Activated CD8-positive, alpha-beta memory T cell treated with anti-CD3 and anti-CD28 coated beads for 48 hours (primary cell): ENCODE measurements at regions not wholly inside any gene's neighbourhood (a gene's known extent, or its start where the extent isn't known, plus 50 kb on each side); places are given as distances from the start of the nearest gene placed in this dataset.

Experiments used
- DNase-seq, 3 experiments: peaks; one replicate each; pipeline ENCODE4 v3.0.0-alpha.2; 2020; ENCODE audit warnings: low read depth in 2 of 3, low spot score in 2 of 3

DNA sequence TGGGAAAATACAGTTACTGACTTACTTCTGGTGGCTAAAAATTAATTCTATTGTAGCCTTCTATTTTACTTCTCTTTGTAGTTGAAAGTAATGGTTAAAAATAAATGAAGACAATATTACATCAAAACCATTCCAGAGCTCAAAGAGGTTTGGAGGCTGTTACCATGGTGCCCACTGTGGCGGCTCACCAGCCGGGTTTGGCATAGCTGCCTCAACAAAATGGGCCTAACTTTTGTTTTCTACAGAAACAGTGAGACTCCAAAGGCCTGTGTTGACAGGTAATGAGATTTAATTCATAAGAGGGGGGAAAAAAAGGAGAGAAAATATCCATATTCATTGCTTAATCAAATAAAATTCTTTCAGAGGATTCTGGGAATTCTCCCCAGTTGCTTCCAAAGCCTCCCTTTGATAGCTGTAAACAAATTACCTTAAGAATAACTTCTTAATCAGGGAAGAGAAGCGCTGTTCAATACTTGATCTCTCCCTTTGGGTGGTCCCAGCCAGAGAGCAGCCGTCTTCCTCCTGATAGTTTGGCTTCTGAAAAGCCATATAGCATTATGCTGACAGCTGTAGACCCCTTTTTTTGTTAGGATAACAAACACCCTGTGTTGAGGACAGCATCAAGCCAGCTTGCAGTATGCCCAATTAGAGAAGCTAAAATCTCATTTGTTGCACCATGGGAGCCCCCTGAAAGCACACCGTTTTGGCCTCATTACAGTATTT is 266.8 kb downstream of the NEDD1 start:
- DNase-seq = no peak

DNA sequence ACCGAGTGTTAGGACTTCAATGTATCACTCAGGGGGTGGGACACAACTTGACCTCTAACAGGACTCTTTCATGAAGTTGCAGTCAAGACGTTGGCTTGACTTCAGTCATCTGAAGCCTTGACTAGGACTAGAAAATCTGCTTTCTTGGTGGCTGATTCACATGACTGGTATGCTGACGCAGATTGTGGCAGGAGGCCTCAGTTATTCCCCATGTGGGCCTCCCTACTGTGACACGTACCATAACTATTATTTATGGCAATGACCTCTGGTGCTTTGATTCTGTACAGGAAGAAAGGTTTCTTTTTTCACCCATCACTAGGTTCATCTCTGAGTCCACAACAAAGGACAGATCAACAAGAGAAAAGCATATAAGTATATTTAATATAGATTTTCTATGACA is 270.4 kb downstream of the NEDD1 start:
- no peak for DNase-seq

DNA sequence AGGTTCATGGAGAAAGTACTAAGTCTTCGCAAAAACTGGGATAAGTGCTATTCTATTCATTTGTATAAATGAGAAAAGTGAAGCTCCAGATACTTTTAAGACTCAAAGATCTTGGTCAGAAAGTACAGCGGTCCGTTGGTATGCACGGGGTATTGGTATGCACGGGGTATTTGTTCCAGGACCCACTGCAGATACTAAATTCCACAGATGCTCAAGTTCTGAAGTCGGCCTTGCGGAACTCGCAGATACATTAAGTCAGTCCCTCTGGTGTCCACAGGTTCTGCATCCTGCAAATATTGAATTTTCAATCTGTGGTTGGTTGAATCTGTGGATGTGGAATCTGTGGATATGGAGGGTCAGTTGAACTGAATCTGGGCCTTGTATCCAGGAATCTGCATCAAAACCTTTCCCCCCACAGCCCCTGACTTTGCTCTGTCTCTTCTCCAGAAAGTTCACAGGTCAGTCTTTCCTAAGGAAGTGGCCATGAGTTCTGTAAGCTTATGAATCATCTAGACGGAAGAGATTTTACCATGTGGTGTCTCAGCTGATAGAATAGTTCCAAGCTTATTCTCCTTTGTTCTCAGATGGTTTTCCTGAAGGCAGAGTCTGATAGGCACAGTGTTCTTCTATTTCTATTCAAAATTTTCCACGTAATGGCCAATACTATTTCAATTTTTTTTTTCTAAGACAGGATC is 274.7 kb downstream of the NEDD1 start:
- no peak for DNase-seq

- no peak for DNase-seq
Observed at GRCh38 chr12:97182769-97183168, 275.7 kb downstream of the NEDD1 start.

GRCh38 chr12:97184127-97184773 is 277.2 kb downstream of the NEDD1 start:
- no peak for DNase-seq

- DNase-seq = no peak
Observed at GRCh38 chr12:97185567-97185966, 277.0 kb upstream of the RMST start.

- no peak for DNase-seq
Observed at GRCh38 chr12:97194546-97194945, 268.1 kb upstream of the RMST start.

DNA sequence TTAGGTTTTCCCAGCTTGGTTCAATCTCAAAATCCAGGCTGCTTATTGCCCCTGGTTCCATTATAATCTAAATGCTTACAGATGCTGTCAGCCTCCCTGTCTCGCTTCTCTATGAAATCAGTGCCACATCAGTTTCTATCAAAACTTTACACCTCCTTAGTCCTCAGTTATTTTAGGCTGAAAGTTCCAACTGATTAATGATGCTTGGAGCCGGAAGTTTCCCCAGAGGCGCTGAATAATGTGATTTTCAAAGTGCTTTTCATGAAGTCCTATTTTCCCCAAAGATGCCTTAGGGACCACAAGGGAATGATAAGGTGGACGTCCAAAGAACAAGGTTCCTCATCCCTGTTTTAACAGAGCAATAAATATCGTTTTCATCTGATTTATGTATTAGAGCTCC is 262.4 kb upstream of the RMST start:
- no peak for DNase-seq

DNA sequence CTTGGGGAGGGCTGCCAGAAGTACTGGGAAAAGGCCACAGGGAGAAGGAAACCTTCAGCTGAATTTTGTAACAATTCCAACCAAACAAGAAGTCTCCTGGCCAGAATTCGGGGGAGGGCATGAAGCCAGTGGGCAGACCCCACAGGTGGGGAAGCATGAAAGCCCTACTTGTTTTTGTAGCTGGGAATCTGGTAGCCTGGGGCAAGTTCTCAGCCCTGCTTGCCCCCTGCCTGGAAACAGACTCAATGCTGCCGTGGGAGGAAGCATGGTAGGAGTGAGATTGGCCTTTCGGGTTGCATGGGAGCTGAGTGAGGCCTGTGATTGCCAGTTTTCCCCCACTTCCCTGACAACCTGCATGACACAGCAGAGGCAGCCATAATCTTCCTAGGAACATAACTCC is 259.2 kb upstream of the RMST start:
- DNase-seq = no peak

GRCh38 chr12:97209997-97210396 is 252.6 kb upstream of the RMST start:
- DNase-seq = no peak

- no peak for DNase-seq
Observed at GRCh38 chr12:97211416-97211930, 251.1 kb upstream of the RMST start.

- DNase-seq = no peak
Observed at GRCh38 chr12:97216848-97217247, 245.8 kb upstream of the RMST start.

DNA sequence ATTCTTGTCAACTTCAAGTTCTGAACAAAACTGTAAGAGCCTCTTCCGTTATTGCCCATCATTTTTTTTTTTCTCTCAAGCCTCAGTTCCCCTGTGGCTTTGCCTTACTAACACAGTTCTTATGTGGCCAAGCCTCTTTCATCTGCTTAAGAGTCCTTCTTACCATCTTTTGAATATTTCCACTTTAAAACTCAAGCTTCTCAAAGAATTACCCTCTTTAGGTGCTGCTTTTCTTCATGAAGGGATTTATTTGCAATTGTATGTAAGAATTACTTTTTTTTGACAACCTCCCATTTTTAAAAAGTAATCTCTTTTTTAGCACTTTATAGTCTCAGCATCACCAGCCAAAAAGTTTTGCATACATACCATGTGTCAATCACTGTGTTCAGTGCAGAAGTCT is 240.2 kb upstream of the RMST start:
- DNase-seq = no peak

GRCh38 chr12:97223419-97223818 is 239.2 kb upstream of the RMST start:
- DNase-seq = no peak

DNA sequence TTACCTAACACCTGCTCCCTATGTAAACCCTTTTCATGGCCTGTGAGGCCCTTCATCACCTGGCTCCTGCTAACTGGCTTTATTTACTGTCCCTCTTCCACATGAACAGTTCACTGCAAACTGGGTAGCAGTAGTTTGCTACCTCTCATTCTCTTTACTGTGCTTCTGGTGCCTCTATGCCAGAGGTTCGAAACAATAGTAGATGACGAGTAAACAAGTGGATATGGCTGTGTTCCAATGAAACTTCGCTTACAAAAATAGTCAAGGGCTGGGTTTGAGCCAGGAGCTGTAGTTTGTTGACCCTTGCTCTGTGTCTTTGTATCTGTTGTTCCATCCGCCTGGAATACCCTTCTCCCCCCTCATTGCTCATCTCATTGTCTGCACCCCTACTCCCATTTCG is 233.6 kb upstream of the RMST start:
- no peak for DNase-seq

DNA sequence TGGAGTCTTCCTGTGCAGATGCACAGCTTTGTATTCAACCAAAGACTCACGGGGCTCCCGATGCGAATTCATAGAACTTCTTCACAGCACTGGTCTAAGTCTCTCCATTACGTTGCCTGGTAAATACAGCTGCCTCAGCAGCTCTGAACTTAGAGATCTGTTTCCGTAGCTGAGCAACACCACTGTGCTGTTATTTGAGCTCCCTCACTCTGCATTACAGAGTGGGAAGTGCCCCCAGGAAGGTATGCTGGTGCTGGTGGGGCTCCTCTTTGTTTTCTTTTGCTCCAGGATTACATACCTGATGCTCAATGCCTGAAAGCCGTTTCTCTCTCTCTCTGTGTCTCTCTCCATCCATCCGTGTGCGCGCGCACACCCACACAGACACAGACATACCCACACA is 227.5 kb upstream of the RMST start:
- DNase-seq = no peak

GRCh38 chr12:97246368-97246767 is 216.2 kb upstream of the RMST start:
- DNase-seq = no peak

- no peak for DNase-seq
Observed at GRCh38 chr12:97250483-97250882, 212.1 kb upstream of the RMST start.

DNA sequence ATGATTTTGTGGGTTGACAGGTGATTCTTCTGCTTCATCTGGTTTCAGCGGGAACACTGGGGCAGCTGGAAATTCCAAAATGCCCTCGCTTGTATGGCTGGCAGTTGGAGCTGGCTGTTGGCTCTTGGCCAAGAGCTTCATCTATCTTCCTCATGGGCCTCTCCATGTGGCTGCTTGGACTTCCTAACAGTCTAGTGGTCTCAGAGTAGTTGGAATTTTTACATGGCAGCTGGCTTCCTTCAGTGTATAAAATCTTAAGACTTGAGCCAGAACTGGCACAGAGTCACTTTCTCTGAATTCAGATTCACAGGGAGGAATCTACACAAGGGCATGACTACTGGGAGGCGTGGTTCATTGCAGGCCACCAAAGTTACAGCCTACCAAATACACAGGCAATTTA is 204.9 kb upstream of the RMST start:
- DNase-seq = no peak

DNA sequence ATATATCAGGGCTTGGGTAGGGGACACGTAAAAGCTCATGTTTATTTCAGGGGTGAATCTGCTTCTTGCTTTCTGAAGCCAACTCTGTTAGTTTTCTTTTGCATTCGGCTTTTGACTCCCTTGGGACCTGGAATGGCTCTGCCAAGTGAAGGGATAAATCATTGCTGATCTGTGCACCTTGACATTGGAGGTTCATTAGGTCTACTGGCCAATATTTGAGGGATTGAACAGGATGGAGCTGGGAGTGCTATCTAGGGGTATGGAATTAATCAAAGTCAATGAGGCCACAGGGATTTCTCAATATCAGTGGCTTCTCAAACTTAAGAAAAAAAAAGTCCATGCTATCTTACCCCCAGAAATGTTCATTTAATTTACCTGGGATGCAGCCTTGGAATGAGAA is 203.5 kb upstream of the RMST start:
- no peak for DNase-seq

GRCh38 chr12:97260786-97261185 is 201.8 kb upstream of the RMST start:
- DNase-seq = no peak

DNA sequence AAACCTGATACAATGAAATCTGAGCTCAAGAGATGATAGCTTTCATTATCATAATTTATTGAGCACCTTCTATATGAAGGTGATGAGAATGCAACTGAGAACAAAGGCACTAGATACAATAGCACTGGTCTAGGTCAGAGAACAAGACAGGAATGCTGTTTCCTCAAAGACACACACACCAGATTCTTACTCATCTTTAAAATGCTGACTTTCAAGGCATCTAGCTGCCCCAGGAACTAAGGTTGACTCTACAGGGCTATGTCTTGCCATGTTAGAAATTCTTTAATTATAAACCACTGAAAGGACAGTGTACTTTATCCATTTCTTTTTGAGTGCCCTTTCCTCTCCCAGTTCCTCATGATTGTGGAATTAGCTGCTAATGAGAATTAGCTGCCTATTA is 195.4 kb upstream of the RMST start:
- DNase-seq = no peak
